BE2C (cell line): ENCODE measurements at regions not wholly inside any gene's neighbourhood (a gene's known extent, or its start where the extent isn't known, plus 50 kb on each side); places are given as distances from the start of the nearest gene placed in this dataset.

Source experiments
- DNase-seq: peaks from one replicate; pipeline ENCODE4 v3.0.0-alpha.2; 2020
- H3K27me3 ChIP-seq: fragments of 250-450 bp; sonication (Bioruptor Pico); 2 replicates; pipeline ENCODE4 v1.5.1; 2020; ENCODE audit warnings: mild to moderate bottlenecking
- H3K36me3 ChIP-seq: fragments of 250-450 bp; sonication (Bioruptor Pico); 2 replicates; pipeline ENCODE4 v1.5.1; 2020; ENCODE audit warnings: mild to moderate bottlenecking
- H3K4me1 ChIP-seq: fragments of 250-450 bp; sonication (Bioruptor Pico); 2 replicates; pipeline ENCODE4 v1.5.1; 2020
- H3K4me3 ChIP-seq: 2 replicates; pipeline ENCODE4 v1.5.1; 2011; ENCODE audit warnings: low read depth, low read length
- H3K9me3 ChIP-seq: fragments of 250-450 bp; sonication (Bioruptor Pico); 2 replicates; pipeline ENCODE4 v1.5.1; 2020
- TF ChIP-seq, protein P1 (sequence below): IDR thresholded peaks from 2 replicates; pipeline ENCODE4 v1.5.1; 2012; ENCODE audit warnings: mild to moderate bottlenecking, low read depth, low read length

DNA sequence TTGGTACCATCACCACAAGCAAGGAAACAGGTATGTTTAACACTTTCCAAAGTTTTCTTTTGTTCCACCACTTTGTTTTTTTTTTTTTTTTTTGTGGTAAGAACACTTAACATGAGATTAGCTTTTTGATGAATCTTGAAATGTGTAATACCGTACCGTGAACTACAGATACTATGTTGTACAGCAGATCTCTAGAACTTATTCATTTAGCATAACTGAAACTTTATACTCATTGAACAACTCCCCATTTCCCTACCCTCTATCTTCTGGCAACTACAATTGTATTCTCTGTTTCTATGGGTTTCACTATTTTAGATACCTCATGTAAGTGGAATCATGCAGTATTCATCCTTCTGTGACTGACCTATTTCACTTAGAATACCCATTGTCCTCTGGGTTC, 162.7 kb upstream of the ITGB1 start:
- H3K36me3 ChIP-seq, result no peaks in the 10 kb centered on the region
- TF ChIP-seq, protein P1, sequence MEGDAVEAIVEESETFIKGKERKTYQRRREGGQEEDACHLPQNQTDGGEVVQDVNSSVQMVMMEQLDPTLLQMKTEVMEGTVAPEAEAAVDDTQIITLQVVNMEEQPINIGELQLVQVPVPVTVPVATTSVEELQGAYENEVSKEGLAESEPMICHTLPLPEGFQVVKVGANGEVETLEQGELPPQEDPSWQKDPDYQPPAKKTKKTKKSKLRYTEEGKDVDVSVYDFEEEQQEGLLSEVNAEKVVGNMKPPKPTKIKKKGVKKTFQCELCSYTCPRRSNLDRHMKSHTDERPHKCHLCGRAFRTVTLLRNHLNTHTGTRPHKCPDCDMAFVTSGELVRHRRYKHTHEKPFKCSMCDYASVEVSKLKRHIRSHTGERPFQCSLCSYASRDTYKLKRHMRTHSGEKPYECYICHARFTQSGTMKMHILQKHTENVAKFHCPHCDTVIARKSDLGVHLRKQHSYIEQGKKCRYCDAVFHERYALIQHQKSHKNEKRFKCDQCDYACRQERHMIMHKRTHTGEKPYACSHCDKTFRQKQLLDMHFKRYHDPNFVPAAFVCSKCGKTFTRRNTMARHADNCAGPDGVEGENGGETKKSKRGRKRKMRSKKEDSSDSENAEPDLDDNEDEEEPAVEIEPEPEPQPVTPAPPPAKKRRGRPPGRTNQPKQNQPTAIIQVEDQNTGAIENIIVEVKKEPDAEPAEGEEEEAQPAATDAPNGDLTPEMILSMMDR, result no peak
- H3K4me3 ChIP-seq, result no peak overlapping the region
- H3K27me3 ChIP-seq, result no peaks in the 10 kb centered on the region
- DNase-seq, result no peak
- no peaks in the 10 kb centered on the region for H3K4me1 ChIP-seq
- H3K9me3 ChIP-seq, result no peaks in the 10 kb centered on the region

DNA sequence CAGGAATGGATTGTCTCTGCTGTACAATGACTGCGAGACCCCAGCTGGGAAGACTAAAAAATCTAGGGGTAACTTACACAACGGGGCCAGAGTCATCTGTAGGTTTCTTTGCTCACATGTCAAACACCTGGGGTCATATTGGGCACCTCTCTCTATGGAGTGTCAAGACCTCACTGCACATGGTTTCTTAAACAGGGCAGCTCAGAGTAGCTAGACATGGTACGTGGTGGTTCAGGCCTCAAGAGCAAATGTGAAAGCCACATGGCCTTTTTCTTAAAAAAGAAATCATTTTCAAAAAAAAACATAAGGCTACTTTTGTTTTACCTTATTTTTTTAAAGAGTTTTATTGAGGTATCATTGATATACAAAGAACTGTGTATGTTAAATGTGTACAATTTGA, 162.2 kb upstream of the ITGB1 start:
- Histone ChIP-seq H3K4me3 (no peak overlapping the region), H3K4me1 (no peaks in the 10 kb centered on the region), H3K36me3 (no peaks in the 10 kb centered on the region), H3K27me3 (no peaks in the 10 kb centered on the region), H3K9me3 (no peaks in the 10 kb centered on the region)
- TF ChIP-seq, protein P1, result no peak
- no peak for DNase-seq

DNA sequence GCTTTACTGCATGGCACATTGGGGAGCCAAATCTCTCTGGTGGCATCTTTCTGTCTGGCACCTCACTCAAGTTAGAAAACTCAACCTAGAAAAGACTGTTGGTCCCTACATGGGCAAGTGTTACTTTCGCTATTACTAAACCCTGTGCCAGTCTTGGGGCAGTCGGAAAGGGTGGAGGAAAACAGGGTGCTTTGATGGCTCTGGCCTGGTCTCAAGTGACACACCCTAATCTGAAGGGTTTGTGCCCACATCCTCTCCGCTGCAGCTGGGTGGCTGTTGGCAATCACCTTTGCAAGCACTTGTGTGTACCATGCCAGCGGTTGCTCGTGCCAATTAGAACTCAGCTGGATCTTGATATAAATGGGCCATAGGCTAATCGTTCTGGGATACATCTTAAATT, 159.8 kb upstream of the ITGB1 start:
- no peak overlapping the region for H3K4me3 ChIP-seq
- H3K27me3 ChIP-seq, result no peaks in the 10 kb centered on the region
- no peak for DNase-seq
- H3K4me1 ChIP-seq, result no peaks in the 10 kb centered on the region
- no peaks in the 10 kb centered on the region for H3K36me3 ChIP-seq
- no peaks in the 10 kb centered on the region for H3K9me3 ChIP-seq
- TF ChIP-seq, protein P1, result no peak

DNA sequence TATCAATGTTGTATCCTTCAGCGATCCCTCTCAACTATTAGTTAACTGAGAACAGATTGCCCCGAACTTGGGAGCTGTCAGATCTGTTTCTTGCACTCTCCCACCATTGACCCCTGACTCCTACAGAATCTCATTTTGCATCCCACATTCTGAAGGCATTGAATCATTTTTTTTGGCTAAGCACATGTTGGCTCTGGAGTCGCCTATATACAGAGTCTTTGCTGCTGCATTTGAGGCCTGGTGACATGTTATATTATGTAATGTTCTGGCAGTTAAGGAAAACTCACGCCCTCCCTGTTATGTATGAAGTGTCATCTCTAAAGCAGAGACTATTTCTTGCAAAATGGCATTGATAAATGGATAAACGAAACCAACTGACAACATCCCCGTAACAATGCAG, 159.2 kb upstream of the ITGB1 start:
- Histone ChIP-seq H3K4me1 (no peaks in the 10 kb centered on the region), H3K9me3 (no peaks in the 10 kb centered on the region), H3K36me3 (no peaks in the 10 kb centered on the region), H3K27me3 (no peaks in the 10 kb centered on the region), H3K4me3 (no peak overlapping the region)
- TF ChIP-seq, protein P1, result no peak
- DNase-seq, result no peak

DNA sequence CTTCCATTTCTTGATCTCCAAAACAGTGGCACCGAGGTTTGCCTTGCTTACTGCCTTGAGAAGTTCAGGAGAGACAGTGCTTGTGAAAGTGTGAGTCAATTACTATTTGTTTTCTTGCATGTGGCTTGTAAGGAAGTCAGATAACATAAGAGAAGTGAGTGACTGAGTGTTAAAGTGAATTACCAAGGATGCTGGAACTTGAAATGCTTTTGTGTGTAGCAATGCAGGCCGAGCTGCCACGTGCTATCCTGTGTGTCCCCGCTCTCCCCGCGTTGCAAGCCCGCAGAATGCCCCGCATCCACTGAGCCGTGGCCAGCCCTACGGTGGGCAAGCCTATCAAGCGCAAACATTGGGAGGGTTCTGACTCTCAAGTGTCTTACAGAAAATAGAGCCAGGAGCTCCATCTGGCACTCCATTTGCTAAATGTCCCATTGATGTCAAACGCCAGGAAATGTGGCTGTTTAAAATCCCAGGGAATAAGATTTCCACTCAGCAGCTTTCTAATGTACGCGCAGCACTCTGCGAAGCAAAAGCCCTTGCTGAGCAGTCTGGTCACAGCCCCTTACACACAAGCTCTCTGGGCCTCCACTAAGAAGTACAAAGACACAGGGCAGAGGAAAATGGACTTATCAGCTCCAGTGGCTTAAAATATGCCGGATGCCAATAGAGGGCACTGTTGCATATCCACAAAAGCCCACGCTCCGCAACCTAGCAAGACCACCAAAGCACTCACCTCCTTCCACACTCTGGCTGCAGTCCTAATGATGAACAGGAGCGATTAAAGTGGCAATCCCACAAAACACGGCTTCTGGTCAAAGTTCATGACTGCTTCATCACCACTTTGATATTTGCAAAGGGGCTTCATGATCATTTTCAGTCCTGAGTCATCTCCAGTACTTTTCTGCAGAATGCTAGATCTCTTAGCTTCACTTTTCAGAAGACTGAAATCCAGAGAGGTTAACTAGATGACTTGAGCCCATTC, 158.0 kb upstream of the ITGB1 start:
- peak; percentile 62 for DNase-seq
- TF ChIP-seq, protein P1, result peak; percentile 77
- Histone ChIP-seq H3K27me3 (no peaks in the 10 kb centered on the region), H3K9me3 (no peaks in the 10 kb centered on the region), H3K4me1 (no peaks in the 10 kb centered on the region), H3K36me3 (no peaks in the 10 kb centered on the region), H3K4me3 (no peak overlapping the region)

DNA sequence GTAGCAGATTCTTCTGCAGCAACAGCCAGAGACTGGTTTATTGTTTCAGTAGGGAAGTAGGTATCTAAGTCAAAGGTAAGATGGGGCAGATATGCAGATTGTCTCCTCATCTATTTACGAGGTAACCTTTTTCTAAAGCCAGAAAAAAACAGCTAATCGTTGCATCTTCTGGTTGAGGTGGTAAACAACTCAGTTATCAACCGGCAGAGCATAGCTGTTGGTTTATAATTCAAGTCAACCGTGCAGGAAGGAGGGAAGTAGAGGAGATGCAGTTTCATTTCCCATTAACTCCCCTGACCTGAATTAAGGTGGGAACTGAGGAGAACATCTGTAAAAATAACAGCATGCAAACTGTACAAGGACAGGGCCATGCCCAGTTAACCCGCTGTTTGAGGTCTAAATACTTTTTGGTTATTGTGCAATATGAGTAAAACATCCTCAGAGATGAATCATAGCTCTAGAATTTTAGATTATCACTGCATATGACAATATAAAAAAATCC, 156.5 kb upstream of the ITGB1 start:
- Histone ChIP-seq H3K4me3 (no peak overlapping the region), H3K36me3 (no peaks in the 10 kb centered on the region), H3K4me1 (no peaks in the 10 kb centered on the region), H3K27me3 (no peaks in the 10 kb centered on the region), H3K9me3 (no peaks in the 10 kb centered on the region)
- TF ChIP-seq, protein P1, result no peak
- no peak for DNase-seq
